ENCODE measurements at regions not wholly inside any gene's neighbourhood (a gene's known extent, or its start where the extent isn't known, plus 50 kb on each side); places are given as distances from the start of the nearest gene placed in this dataset.

- no peak for DNase-seq
Measured at GRCh38 chr9:26296910-26297572, 595.6 kb downstream of the CAAP1 start.

GRCh38 chr9:26292943-26293342, 599.7 kb downstream of the CAAP1 start:
- no peak for DNase-seq

GRCh38 chr9:26271495-26272122, 593.4 kb upstream of the TUSC1 start:
- no peak for DNase-seq

DNA sequence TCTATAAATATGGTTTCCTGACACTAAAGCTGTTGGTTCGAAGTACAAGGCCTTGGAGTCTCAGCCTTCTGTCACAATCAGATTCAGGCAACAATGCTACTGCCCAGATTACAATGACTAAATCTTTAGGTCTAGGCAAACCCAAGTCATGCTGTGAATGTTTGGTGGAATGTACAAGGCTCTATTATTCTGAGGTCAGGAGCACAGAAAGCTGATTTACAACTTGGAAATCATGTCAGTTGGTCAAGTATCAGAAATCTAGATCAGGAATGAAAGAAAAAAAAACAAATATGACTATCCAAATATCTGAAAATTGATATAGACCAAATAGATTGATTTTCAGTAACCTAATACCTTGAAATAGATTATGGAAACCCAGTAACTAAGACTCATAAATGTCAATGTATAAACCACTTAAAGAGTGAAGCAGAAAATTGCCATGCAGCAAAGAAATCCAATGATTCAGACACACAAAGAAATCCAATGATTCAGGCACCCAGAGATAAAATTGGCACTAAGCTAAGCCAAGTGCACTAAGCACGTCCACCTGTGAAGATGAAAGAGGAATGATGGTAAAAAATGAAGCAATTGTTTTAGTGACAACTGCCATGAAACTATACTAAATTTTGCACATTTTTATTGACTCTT, 588.0 kb upstream of the TUSC1 start:
- DNase-seq, result no peak

DNA sequence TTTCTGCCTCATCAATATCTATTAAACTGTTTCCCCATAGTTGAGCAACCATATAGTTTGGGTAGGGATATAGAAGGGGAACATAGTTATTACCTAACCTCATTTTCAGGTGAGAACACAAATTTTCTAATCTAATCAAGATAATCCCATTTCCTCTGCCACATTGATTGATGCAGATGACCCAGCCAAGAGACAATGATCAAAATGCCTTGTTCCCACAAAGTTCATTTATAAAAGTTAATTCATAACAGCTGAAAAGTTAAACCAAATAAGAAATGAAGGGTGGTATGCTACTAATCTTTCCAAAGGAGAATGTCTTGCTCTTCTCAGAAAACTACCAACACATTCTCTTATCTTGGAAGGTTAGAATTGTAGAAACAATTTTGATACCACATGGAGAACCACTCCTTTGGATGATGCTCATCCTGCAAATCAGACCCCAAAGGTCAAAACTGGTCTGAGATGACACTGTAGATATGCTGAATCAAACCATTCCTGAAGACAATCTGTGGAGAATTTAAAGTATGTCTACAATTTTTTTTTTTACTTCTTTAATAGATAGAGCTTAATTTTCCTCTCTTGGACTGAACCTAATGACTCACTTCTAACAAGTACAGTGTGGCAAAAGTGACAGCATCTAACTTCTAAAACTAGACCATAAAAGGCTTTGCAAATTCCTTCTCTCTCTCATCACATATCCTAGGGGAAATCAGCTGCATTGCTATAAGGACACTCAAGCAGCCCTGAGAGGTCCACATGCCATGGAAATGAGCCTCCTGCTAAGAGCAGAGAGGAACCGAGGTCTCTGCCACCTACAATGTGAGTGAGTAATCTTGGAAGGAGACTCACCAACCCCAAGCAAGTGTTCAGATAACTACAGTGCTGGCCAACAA, 586.7 kb upstream of the TUSC1 start:
- no peak for DNase-seq

DNA sequence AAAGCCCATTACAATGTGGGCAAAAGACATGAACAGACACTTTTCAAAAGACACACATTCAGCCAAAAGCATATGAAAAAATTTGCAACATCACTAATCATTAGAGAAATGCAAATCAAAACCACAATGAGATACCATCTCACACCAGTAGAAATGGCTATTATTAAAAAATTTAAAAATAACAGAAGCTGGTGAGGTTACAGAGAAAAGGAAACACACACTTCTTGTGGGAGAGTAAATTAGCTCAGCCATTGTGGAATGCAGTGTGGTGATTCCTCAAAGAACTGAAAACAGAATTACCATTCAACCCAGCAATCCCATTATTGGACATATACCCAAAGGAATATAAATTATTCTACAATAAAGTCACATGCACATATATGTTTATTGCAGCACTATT, 585.2 kb upstream of the TUSC1 start:
- no peak for DNase-seq

- DNase-seq, result no peak
Measured at GRCh38 chr9:26262421-26263107, 584.3 kb upstream of the TUSC1 start.

GRCh38 chr9:26261503-26262330, 583.5 kb upstream of the TUSC1 start:
- no peak for DNase-seq

DNA sequence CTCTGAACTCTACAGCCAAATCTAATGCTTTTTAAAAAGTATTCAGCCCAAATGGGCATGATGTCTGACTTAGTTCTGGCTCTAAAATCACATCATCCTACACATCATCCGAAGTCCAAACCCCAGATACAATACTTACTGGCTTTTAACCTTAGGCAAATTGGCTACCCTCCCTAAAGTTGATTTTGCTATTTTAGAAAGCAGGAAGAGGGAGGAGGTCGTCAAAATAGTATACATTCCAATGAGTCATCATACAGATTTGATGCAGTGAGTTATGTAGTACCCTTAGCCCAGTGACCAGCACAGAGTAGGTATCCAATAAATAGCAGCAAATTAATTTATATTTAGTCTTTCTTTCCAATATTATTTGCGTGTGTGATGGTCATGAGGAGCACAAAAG, 582.0 kb upstream of the TUSC1 start:
- DNase-seq, result no peak

- DNase-seq, result no peak
Measured at GRCh38 chr9:26247861-26248260, 569.6 kb upstream of the TUSC1 start.

GRCh38 chr9:26244661-26245451, 566.6 kb upstream of the TUSC1 start:
- DNase-seq, result no peak

- no peak for DNase-seq
Measured at GRCh38 chr9:26243726-26244125, 565.5 kb upstream of the TUSC1 start.

DNA sequence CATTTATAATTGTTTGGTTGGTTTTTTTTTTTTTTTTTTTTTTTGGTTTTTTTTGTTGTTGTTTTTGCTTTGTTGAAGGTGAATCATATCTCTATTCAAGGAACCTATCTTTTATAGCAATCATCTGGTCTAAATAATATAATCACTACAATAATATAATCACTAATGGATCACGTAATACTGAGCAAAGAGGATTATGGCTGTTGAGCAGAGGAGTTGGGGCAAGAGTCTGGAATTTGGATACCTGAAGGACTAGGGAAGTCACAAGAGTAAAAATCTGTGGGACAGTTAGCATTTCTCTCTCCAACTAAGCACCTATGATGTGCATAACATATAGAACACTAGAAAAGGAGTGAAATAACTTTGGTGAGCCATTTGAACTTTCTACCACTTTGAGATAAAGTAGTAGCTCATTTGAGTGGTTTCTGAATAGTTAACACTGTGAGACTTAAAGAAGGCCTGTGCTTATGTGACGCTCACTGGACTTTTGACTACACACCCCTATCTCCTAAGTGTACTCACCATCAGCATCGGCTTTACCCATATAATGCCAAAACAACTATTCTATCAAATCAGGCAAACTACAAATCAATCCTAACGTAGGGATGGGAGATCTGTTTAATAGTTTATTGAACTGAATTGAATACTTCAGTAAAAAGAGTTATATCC, 564.9 kb upstream of the TUSC1 start:
- DNase-seq, result no peak

DNA sequence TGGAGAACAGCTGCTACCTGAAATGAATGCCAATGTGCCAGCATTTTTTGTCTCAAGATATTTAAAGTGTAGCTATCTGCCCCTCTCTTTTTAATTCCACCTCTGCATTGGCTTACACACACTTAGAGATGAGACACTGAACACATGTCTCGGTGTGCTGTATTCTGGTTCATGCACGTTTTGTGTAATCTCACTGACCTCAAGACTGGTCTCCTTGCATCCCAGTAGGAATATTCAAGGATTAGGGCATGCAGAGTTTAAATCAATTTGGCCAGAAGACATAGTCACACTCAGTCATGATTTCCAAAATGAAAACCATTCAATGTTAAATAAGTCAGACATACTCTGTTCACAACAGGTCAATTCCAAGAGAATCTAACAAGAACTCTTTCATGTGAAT, 561.8 kb upstream of the TUSC1 start:
- DNase-seq, result no peak

- no peak for DNase-seq
Measured at GRCh38 chr9:26237256-26237655, 559.0 kb upstream of the TUSC1 start.

DNA sequence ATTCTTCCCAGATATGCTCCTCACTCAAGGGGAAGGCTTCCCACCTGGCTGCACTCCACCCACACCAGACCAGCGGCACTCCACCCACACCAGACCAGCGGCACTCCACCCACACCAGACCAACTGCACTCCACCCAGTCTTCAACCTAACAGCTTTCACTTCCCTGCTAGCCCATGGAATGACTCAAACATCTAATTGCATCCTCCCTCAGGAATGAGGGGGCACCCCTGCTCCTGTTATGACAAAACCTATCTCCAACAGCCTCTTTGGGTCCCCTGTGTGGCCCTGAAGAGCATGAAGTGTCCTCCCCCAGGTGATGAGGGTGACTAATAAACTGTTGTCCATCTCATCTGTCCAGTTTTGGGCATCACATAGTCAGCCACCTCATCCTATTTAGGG, 556.6 kb upstream of the TUSC1 start:
- DNase-seq, result no peak

- DNase-seq, result no peak
Measured at GRCh38 chr9:26231391-26231790, 553.1 kb upstream of the TUSC1 start.

DNA sequence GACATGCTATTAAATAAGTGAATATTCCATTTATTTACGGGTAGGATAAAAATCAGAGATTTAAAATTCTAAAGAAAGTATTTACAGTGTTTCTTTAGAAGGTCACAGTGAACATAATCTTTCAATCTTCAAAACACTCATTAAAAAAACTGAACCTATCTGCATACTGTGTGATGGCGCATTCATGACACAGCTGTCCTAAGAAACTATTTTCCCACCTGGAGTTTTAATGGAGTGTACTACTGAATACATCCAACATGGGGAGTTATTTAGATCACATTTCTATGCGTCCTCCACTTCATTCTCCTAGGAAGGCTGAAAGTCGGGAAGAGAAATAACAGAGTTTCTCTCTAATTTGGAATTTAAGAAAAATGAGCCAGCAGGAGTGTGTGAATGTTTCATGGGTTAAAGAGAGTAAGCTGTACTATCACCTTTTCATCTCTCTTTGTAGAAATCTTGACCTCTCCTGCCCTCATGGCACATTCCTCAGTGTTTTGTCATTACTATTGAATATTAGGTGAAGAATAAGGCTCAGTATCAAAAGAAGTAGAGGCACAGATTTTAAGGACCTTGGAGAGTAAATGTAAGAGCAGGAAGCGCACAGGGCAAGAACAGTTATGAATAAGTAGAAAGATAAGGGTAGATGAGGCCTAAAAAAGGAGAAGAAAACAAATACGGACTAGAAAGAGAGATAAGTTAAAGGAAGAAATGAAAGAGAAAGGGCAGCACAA, 551.2 kb upstream of the TUSC1 start:
- no peak for DNase-seq

GRCh38 chr9:26228273-26228672, 550.0 kb upstream of the TUSC1 start:
- DNase-seq, result no peak

DNA sequence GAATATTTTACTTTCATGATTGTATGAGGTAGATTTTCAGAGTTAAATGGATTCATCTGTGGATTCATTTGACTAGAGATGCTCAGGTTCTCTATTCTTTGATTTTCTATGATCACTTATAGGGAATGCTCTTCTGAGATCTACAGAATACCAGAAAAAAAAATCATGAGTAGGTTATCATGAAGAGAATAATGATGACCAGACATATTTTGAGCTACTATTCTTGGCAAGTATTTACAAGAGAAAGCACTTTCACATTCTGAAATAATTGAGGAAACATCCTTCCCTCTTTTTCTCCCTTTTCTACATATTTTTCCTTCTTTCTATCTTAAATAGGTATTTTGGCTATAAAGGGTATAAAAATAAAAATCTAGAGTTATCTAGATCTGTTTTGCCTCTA, 543.0 kb upstream of the TUSC1 start:
- no peak for DNase-seq

Data from NCI-H748 treated with DMSO at 0.1 percent for 48 hours (cell line).